ENCODE measurements at regions not wholly inside any gene's neighbourhood (a gene's known extent, or its start where the extent isn't known, plus 50 kb on each side); places are given as distances from the start of the nearest gene placed in this dataset.
"Not testable (repeated sequence)": the region's sequence is repeated elsewhere in the genome, so short reads cannot be mapped to it uniquely, and the experiment has no call there.

- in situ Hi-C loops (cut with HindIII; ENCODE audit: low sequenced_read_pairs): no loop called here
- DNase-seq (ENCODE audit: low spot score): no peak
Observed at GRCh38 chr10:9137368-9137767, 1082.9 kb downstream of the GATA3 start.

GRCh38 chr10:9138829-9139228, 1084.3 kb downstream of the GATA3 start:
- DNase-seq (ENCODE audit: low spot score); in situ Hi-C loops (cut with HindIII; ENCODE audit: low sequenced_read_pairs): not testable (repeated sequence)

- no peak for DNase-seq (ENCODE audit: low spot score)
- in situ Hi-C loops (cut with HindIII; ENCODE audit: low sequenced_read_pairs): no loop called here
Observed at GRCh38 chr10:9140373-9140772, 1085.9 kb downstream of the GATA3 start.

- DNase-seq (ENCODE audit: low spot score): no peak
- in situ Hi-C loops (cut with HindIII; ENCODE audit: low sequenced_read_pairs): no loop called here
Observed at GRCh38 chr10:9147475-9147874, 1093.0 kb downstream of the GATA3 start.

DNA sequence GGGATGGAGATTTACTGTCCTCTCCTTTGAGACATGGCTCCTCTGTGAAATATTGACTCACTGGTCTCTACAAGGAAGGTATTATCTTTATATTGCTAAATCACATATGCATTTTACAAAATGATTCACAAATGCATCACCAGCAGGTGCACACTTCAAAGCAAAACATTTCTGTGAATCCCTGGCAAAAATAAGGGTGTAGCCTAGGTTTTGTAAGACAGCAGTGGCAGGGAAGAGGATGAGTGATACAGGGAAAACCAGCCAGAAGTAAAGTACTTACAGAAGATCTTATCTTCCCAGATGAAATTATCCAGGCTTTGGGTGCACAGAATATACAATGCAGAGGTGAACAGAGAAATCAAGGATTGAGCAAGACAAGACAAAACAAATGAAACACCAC, 1094.6 kb downstream of the GATA3 start:
- in situ Hi-C loops (cut with HindIII; ENCODE audit: low sequenced_read_pairs): no loop called here
- no peak for DNase-seq (ENCODE audit: low spot score)

DNA sequence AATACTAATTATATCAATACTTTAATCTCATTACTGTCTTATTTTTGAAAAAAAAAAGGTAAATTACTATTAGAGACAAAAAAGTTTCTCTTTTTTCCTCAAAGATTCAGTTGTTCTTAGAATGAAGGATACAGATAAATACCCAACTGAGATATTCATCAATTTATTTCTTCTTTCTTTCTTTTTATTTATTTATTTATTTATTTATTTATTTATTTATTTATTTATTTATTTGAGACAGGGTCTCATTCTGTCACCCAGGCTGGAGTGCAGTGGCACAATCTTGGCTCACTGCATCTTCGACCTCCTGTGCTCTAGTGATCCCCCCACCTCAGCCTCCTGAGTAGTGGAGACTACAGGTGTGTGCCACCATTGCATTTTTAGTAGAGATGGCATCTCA, 1098.6 kb downstream of the GATA3 start:
- in situ Hi-C loops (cut with HindIII; ENCODE audit: low sequenced_read_pairs); DNase-seq (ENCODE audit: low spot score): not testable (repeated sequence)

GRCh38 chr10:9157656-9158055, 1103.2 kb downstream of the GATA3 start:
- DNase-seq (ENCODE audit: low spot score): no peak
- in situ Hi-C loops (cut with HindIII; ENCODE audit: low sequenced_read_pairs): no loop called here

- in situ Hi-C loops (cut with HindIII; ENCODE audit: low sequenced_read_pairs): no loop called here
- no peak for DNase-seq (ENCODE audit: low spot score)
Observed at GRCh38 chr10:9158675-9159074, 1104.2 kb downstream of the GATA3 start.

GRCh38 chr10:9160275-9160674, 1105.8 kb downstream of the GATA3 start:
- no peak for DNase-seq (ENCODE audit: low spot score)
- in situ Hi-C loops (cut with HindIII; ENCODE audit: low sequenced_read_pairs): no loop called here

DNA sequence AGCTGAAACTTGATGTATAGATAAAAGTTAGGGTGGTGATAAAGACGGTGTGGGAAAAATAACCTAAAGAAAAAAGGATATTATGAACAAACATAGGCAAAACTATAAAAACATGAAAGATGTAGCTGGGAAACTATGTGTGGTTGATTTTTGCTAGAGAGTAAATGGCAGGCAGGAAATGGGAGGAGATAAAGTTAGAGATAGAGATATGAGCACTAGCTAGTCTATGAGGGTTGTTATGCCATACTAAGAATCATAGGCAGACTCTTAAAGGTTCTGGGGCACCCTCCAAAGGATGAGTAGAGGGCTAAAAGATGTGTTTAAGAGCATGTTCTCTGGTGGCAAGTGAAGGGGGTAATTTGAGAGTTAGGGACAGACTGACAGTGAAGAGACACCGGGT, 1109.2 kb downstream of the GATA3 start:
- in situ Hi-C loops (cut with HindIII; ENCODE audit: low sequenced_read_pairs): no loop called here
- DNase-seq (ENCODE audit: low spot score): no peak

GRCh38 chr10:9166770-9167169, 1112.3 kb downstream of the GATA3 start:
- no peak for DNase-seq (ENCODE audit: low spot score)
- in situ Hi-C loops (cut with HindIII; ENCODE audit: low sequenced_read_pairs): no loop called here

DNA sequence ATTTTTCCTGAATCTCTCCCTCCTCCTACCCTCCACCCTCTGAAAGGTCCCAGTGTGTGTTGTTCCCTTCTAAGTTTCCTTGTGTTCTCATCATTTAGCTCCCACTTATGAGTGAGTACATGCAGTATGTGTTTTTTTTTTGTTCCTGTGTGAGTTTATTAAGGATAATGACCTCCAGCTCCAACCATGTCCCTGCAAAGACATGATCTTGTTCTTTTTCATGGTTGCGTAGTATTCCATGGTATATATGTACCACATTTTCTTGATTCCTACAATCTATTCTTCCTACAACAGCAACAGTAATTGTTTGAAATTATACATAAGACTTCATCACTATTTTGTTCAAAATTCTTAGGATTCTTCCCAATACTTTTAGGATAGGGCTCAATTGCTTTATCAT, 1117.8 kb downstream of the GATA3 start:
- DNase-seq (ENCODE audit: low spot score): no peak
- in situ Hi-C loops (cut with HindIII; ENCODE audit: low sequenced_read_pairs): no loop called here

DNA sequence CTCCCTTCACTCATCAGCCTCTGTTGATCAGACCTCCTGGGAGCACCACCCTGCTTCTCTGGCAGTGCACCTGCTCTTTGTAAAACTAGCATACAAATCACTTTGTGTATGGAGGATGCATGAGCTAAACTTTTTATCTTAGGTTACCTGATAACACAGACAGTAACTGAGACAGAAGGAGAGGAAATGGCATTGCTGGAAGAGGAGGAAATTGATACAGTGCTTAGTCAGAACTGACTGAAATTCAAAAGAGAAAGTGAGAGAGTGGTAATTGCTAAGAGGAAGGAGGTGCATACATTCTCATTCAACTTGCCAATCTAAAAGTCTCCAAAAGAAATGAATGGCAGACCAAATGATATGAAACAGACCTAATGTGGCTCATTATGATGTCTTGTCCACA, 1120.7 kb downstream of the GATA3 start:
- no peak for DNase-seq (ENCODE audit: low spot score)
- in situ Hi-C loops (cut with HindIII; ENCODE audit: low sequenced_read_pairs): no loop called here

DNA sequence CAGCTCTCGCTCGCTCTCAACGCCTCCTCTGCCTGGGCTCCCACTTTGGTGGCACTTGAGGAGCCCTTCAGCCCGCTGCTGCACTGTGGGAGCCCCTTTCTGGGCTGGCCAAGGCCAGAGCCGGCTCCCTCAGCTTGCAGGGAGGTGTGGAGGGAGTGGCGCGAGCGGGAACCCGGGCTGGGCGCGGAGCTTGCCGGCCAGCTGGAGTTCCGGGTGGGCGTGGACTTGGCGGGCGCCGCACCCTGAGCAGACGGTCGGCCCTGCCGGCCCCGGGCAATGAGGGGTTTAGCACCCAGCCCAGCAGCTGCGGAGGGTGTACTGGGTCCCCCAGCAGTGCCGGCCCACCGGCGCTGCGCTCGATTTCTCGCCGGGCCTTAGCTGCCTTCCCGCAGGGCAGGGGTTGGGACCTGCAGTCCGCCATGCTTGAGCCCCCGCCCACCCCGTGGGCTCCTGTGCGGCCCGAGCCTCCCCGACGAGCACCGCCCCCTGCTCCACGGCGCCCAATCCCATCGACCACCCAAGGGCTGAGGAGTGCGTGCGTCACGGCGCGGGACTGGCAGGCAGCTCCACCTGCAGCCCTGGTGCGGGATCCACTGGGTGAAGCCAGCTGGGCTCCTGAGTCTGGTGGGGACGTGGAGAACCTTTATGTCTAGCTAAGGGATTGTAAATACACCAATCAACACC, 1128.9 kb downstream of the GATA3 start:
- in situ Hi-C loops (cut with HindIII; ENCODE audit: low sequenced_read_pairs); DNase-seq (ENCODE audit: low spot score): not testable (repeated sequence)

DNA sequence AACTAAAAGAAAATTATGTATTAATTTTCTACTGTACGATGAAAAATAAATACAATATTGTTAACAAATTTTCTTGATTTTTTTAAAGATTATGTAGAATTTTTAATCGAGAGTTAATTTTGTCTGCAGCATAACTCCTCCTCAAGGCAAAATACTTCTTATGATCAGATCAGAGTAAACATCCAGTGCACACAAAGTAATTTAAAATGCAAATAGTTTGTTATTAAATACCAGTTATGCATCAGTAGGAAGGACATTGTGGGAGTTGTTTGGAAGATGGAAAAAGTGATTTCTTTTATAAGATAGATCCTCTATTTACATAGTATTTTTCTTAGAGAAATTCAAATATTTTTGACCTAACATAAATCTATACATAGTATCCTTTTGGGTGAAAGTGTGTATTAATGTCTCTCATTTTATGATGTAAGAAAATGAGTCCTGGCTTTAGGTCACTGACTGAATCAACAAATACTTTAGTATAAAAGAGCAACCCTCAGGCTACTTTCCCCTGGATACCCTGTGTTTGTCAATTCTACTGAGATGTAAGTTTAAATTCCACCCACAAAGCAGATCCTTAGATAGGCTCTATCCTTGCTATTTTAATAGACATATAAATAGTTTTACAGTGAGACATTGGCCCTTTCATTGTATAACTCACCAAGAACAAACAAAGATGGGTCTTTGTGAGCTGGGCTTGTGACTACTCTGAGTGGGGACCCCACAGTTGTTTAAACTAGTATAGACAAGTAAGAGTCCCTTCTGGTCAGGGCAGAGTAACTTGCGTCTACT, 1133.7 kb downstream of the GATA3 start:
- in situ Hi-C loops (cut with HindIII; ENCODE audit: low sequenced_read_pairs): no loop called here
- DNase-seq (ENCODE audit: low spot score): no peak

DNA sequence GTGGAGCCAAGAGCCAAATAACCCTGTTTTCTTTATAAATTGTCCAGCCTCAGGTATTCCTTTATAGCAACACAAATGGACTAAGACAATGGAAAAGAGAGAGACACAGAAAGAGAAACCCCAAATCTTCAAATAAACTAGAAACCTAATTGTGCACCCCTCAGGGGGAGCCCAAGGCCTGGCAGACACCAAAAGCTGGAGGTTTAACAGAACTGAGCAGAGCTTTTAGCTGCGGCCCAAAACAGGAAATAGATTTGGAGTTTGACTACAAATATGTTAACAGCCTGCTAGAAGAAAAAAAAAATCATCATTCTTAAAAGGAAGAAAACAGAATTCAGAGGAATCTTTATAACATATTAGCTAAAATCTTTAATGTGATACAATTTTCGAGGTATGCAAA, 1135.0 kb downstream of the GATA3 start:
- in situ Hi-C loops (cut with HindIII; ENCODE audit: low sequenced_read_pairs): no loop called here
- DNase-seq (ENCODE audit: low spot score): no peak

- DNase-seq (ENCODE audit: low spot score): no peak
- in situ Hi-C loops (cut with HindIII; ENCODE audit: low sequenced_read_pairs): no loop called here
Observed at GRCh38 chr10:9193120-9193519, 1138.6 kb downstream of the GATA3 start.

DNA sequence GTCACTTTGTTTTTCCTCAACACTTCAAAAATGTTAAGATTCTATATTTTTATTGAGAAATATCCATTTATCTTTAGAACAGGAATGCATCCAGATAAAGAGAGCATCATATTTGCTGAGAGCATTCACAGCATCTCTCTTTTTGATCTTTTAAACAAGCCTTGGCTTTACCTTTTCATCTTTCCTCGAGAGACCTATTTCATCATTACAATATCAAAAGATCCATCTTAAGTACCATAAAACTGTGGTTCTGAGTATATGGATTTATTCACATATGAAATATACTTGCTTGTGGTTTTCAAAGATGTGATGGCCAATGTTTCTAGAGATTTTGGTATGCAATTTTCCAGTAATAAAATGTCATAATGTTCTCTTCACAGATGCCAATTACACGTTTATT, 1140.9 kb downstream of the GATA3 start:
- no peak for DNase-seq (ENCODE audit: low spot score)
- in situ Hi-C loops (cut with HindIII; ENCODE audit: low sequenced_read_pairs): no loop called here

DNA sequence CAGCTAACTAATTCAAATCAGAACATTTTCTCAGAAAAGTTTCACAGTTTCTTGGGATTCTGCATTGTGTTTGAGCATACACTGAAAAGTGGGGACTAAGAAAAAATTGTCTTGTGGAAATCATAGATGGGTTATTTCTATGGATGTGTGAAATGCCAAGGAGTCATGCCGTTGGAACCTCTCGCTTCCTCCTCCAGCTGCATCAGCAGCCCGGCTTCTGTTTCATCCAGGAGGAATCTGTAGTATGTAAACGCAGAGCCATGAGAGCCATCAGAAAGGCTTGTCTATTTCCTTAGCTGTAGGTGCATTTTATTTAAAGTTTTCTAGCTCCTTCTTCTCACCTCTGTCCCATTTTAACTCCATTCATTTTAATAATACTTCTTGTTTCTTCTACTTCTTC, 1144.1 kb downstream of the GATA3 start:
- in situ Hi-C loops (cut with HindIII; ENCODE audit: low sequenced_read_pairs): no loop called here
- DNase-seq (ENCODE audit: low spot score): no peak

GRCh38 chr10:9205558-9205957, 1151.1 kb downstream of the GATA3 start:
- in situ Hi-C loops (cut with HindIII; ENCODE audit: low sequenced_read_pairs): no loop called here
- no peak for DNase-seq (ENCODE audit: low spot score)
